Muscle of leg (tissue), 3 donors: ENCODE measurements at regions not wholly inside any gene's neighbourhood (a gene's known extent, or its start where the extent isn't known, plus 50 kb on each side); places are given as distances from the start of the nearest gene placed in this dataset.
A peak's percentile ranks its signal among the peaks of the same experiment; 100 is the strongest.

Source experiments
- DNase-seq: peaks from one replicate; pipeline ENCODE4 v3.0.0; 2013
- H3K27ac ChIP-seq: one replicate; pipeline ENCODE4 v1.5.1; 2013; ENCODE audit warnings: mild to moderate bottlenecking, low read length, control low read depth
- H3K27me3 ChIP-seq: one replicate; pipeline ENCODE4 v1.6.1; 2013; ENCODE audit warnings: low read length; ENCODE audit not compliant: control insufficient read depth, insufficient read depth
- H3K36me3 ChIP-seq: one replicate; pipeline ENCODE4 v1.6.1; 2013; ENCODE audit warnings: low read length; ENCODE audit not compliant: control insufficient read depth, insufficient read depth
- H3K4me1 ChIP-seq: one replicate; pipeline ENCODE4 v1.6.1; 2013; ENCODE audit warnings: low read length; ENCODE audit not compliant: control insufficient read depth, insufficient read depth
- H3K4me3 ChIP-seq: one replicate; pipeline ENCODE4 v1.5.1; 2013; ENCODE audit warnings: low read length, control low read depth
- H3K9me3 ChIP-seq: replicated peaks from 2 replicates; pipeline ENCODE4 v1.6.1; 2013; ENCODE audit warnings: low read depth, low read length; ENCODE audit not compliant: control insufficient read depth
- WGBS: methylation state at CpG from one replicate; pipeline ENCODE4 v1.1.5; 2013; ENCODE audit warnings: missing lambda C conversion rate; ENCODE audit not compliant: insufficient coverage; 5-methylcytosine and 5-hydroxymethylcytosine counted together

DNA sequence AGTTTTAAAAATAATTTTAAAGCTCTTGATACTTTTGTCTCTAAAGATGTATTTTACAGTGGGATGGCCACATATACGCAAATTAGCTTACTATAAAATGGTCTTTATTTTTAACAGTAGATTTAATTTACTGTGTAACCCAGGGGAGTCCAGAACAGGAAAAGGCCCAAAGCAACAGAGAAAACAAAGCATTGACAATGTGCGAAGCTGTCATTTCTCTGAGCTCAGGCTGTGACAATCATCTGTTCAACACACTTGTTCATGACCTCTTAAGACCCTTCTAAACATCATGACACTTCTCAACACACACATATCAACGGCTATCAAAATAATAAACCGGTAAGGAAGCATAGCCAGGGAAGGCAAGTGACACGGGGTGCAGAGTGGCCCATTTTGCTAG, 499.6 kb upstream of the MPDZ start:
- Histone ChIP-seq H3K36me3 (no peaks in the 10 kb centered on the region), H3K27ac (peak overlapping the region; percentile 62), H3K4me3 (no peak overlapping the region), H3K4me1 (peaks cover 13% of the 10 kb centered on the region), H3K27me3 (no peaks in the 10 kb centered on the region), H3K9me3 (no peaks in the 10 kb centered on the region)
- 77% methylated on average over 4 of the region's 5 CpGs for WGBS
- no peak for DNase-seq

DNA sequence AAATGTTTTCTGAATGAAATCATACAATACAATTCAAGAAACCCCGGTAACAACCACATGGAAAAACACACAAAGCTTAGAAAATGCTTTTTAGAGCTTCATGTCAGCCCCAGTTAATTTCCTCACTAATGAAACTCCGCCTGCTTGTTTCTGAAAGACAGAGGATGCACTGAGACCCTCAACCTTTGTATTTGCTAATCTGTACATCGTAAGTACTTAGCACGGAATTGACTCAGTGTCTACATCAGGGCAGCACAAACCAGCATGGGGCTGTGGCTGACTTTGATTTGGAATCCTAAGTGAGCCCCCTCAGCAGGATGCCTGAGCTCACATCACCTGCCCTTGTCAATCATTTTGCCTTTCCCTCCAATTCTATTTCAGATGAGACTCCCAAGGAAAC, 499.1 kb upstream of the MPDZ start:
- H3K4me3 ChIP-seq = no peak overlapping the region
- DNase-seq = peak; percentile 86
- WGBS = 63% methylated on average over 3 of the region's 4 CpGs

DNA sequence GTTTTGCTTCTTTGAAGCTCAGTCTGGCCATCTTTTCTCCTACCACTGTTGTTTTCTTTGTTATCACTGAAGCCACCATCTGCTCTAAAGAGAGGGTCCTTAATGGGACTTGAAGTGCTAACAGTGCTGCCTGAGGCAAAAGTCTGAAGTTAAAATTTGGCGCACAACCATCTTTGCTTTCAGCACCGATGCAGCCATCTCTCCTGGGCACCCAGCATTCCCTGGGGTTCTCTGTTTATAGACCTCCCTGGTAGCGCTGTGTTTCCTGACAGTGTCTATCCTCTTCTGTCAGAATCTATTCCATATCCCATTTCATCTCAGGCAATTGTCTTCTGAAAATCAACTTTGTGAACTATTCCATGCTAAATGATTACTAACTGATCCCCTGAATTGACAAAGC, 491.5 kb upstream of the MPDZ start:
- Histone ChIP-seq H3K36me3 (no peaks in the 10 kb centered on the region), H3K4me3 (no peak overlapping the region), H3K4me1 (no peaks in the 10 kb centered on the region), H3K27ac (no peak overlapping the region), H3K9me3 (no peaks in the 10 kb centered on the region), H3K27me3 (no peaks in the 10 kb centered on the region)
- WGBS = 63% methylated on average over 3 of the region's 3 CpGs
- no peak for DNase-seq

More for the DNA sequence above, 499.1 kb upstream of the MPDZ start:
- no peaks in the 10 kb centered on the region for H3K9me3 ChIP-seq
- H3K4me1 ChIP-seq = peaks cover 13% of the 10 kb centered on the region
- H3K27ac ChIP-seq = peak overlapping the region; percentile 62
- H3K36me3 ChIP-seq = no peaks in the 10 kb centered on the region
- no peaks in the 10 kb centered on the region for H3K27me3 ChIP-seq

DNA sequence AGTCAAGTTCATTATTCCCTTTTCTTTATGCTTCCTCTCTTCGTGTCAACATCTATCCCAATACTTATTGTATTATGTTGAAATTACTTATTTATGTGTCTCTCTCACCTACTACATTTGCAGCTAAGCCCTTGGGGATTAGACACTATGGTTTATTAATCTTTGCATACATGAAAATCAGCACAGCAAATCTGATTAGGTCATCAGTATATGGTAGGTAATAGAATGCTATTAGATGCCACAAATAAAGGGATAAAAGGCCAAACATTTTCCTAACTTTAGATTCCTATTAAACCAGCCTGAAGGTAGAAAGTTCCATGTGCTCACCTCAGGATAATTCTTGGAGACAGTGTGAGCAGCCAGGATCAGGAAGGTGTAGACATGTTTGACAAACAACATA, 490.1 kb upstream of the MPDZ start:
- Histone ChIP-seq H3K9me3 (no peaks in the 10 kb centered on the region), H3K27ac (no peak overlapping the region), H3K4me1 (no peaks in the 10 kb centered on the region), H3K4me3 (no peak overlapping the region), H3K36me3 (no peaks in the 10 kb centered on the region), H3K27me3 (no peaks in the 10 kb centered on the region)
- DNase-seq = no peak
- no CpG with 5 or more reads among the region's 1 CpG for WGBS

DNA sequence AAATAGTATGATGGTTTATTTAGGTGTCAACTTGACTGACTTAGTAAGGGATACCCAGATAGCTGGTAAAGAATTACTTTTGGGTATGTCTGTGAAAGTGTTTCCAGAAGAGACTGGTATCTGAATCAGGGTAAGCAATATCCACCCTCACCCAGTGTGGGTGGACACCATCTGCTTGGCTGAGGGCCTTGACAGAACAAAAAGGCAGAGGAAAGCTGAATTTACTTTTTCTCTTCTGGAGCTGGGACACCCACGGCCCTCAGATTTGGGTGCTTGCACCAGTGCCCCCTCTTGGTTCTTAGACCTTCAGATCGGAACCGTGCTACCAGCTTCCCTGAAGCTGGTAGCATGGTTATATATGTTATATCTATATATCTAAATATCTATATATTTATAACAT, 489.5 kb upstream of the MPDZ start:
- Histone ChIP-seq H3K36me3 (no peaks in the 10 kb centered on the region), H3K27me3 (no peaks in the 10 kb centered on the region), H3K9me3 (no peaks in the 10 kb centered on the region), H3K4me1 (no peaks in the 10 kb centered on the region), H3K4me3 (no peak overlapping the region), H3K27ac (no peak overlapping the region)
- WGBS = no CpG with 5 or more reads among the region's 3 CpGs
- no peak for DNase-seq

DNA sequence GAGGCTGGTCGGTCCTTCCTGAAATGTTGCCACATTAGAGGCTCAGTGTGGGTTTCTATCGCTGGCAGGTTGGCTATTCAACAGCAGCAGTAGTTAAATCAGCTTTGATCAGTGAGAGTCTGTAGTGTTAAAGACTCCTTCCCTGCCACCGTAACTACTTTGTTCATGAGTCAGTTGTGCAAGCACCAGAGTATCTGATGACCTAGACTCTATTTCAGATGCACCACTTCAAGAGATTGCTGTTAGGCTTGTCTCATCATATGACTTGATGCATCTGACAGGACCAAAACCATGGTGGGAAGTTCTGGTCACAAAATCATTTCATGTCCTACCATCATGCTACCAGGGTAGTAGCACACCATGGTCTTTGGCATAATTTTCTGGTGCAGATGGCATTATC, 482.7 kb upstream of the MPDZ start:
- no peak for DNase-seq
- WGBS = 100% methylated on average over 3 of the region's 3 CpGs
- Histone ChIP-seq H3K27ac (no peak overlapping the region), H3K36me3 (no peaks in the 10 kb centered on the region), H3K4me3 (no peak overlapping the region), H3K27me3 (no peaks in the 10 kb centered on the region), H3K9me3 (no peaks in the 10 kb centered on the region), H3K4me1 (peaks cover 11% of the 10 kb centered on the region)

DNA sequence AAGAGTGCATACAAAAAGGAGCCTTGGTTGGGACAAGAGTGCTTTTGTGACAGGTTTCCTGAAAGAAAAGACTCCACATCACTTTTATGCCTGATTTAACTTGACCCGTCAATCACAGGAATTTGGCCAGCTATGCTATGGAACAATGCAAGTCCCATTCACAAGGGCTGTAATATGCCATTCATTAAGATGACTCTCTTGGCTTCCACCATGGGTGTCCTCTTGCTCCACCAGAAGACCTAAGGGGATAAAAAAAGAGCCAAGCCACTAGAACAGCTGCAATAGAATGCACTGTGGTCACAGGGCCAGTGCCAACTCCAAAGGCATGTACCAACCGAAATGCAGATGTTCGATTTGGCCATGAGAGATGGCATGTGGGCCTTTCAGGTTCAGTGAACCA, 480.1 kb upstream of the MPDZ start:
- WGBS = 63% methylated on average over 2 of the region's 3 CpGs
- peak overlapping the region; percentile 83 for H3K27ac ChIP-seq
- H3K9me3 ChIP-seq = no peaks in the 10 kb centered on the region
- DNase-seq = peak; percentile 81
- H3K27me3 ChIP-seq = no peaks in the 10 kb centered on the region
- no peak overlapping the region for H3K4me3 ChIP-seq
- no peaks in the 10 kb centered on the region for H3K36me3 ChIP-seq
- peaks cover 11% of the 10 kb centered on the region for H3K4me1 ChIP-seq

DNA sequence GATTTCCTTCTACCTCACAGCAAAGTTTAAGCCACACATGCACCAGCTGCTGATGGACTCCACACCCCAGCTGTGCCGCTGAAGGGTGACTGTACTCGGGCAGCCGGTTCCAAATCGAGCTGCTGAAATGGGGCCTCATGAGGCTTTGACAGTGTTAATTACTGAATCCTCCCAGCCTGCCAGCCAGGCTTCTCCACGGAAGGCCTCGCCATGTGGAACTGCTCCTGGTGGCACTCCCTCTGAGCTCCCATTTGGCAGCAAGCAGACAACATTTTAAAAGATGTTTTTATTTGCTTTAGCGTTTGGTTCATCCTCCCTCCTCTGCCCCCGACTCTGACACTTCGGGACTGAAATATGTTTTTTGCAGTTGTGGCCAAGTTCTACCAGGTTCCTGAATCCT, 479.4 kb upstream of the MPDZ start:
- Histone ChIP-seq H3K36me3 (no peaks in the 10 kb centered on the region), H3K27ac (peak overlapping the region; percentile 83), H3K27me3 (no peaks in the 10 kb centered on the region), H3K9me3 (no peaks in the 10 kb centered on the region), H3K4me3 (no peak overlapping the region), H3K4me1 (peaks cover 11% of the 10 kb centered on the region)
- peak; percentile 82 for DNase-seq
- 94% methylated on average over 5 of the region's 9 CpGs for WGBS

DNA sequence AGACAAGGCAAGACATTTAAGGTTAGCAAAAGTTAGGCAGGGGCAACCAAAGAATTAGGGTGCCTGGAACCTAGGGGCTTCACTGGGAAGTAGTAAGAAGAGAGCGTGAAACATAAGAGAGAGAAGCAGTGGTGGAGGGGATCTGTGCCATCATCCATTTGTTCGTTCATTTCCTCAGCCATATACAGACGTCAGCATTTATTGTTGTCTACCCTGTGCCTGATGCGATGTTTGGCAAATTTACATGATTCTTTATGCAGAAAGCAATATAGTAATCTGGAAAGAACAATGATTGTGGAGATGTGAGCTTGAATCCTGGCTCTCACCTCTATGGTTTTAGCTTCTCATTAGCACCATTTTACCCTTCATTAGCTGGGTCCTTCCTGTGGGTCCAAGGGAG, 477.5 kb upstream of the MPDZ start:
- no peak for DNase-seq
- H3K27me3 ChIP-seq = no peaks in the 10 kb centered on the region
- no peak overlapping the region for H3K27ac ChIP-seq
- no peaks in the 10 kb centered on the region for H3K9me3 ChIP-seq
- 100% methylated on average over 1 of the region's 4 CpGs for WGBS
- peaks cover 11% of the 10 kb centered on the region for H3K4me1 ChIP-seq
- H3K36me3 ChIP-seq = no peaks in the 10 kb centered on the region
- no peak overlapping the region for H3K4me3 ChIP-seq

DNA sequence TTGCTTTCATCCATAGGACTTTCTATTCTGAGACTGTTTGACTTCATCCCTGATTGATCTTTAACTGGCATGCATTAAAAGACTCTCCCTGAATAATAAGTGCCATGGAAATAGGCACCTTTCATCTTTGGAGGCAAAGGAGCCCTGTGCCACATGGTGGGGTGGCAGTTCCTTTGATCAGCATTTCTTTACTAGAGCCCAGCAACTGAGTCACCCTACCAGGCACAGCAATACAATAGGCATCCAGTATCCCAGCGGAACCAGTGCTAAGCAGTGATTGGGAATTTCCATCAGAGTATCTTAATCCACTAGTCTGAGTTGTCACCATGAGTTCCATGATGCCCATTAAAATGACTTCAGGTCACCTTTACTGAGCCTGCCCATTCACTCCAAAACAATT, 476.1 kb upstream of the MPDZ start:
- no peaks in the 10 kb centered on the region for H3K9me3 ChIP-seq
- peaks cover 11% of the 10 kb centered on the region for H3K4me1 ChIP-seq
- H3K27me3 ChIP-seq = no peaks in the 10 kb centered on the region
- H3K36me3 ChIP-seq = no peaks in the 10 kb centered on the region
- WGBS = 100% methylated on average over 1 of the region's 1 CpG
- no peak overlapping the region for H3K27ac ChIP-seq
- DNase-seq = no peak
- H3K4me3 ChIP-seq = no peak overlapping the region

DNA sequence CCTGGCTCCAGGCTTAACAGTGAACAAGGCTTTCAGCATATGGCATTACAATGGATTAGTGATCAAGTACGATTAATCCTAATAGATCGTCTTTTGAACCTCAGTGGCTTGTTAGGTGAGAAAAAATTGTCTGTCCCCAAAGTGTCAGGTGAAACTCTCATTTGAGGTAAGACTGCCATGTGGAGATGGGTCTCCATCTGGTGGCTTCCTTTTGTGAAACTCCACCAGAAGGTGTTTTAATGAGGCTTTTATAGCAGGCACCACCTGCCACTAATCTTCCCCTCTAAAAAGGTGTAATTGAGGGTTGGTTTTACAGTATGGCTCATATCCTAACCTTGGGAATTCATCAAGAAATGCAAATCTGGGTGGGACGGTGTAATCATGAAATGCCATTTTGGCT, 471.1 kb upstream of the MPDZ start:
- Histone ChIP-seq H3K4me1 (no peaks in the 10 kb centered on the region), H3K27me3 (no peaks in the 10 kb centered on the region), H3K9me3 (no peaks in the 10 kb centered on the region), H3K36me3 (no peaks in the 10 kb centered on the region), H3K4me3 (no peak overlapping the region), H3K27ac (no peak overlapping the region)
- 90% methylated on average over 2 of the region's 3 CpGs for WGBS
- no peak for DNase-seq
